HUES64 (cell line): ENCODE measurements at regions not wholly inside any gene's neighbourhood (a gene's known extent, or its start where the extent isn't known, plus 50 kb on each side); places are given as distances from the start of the nearest gene placed in this dataset.

ENCODE experiments used
- H3K27ac ChIP-seq: 2 replicates; pipeline ENCODE4 v1.7.0; 2013; ENCODE audit warnings: low read depth, low read length, inconsistent platforms
- H3K27me3 ChIP-seq: 2 replicates; pipeline ENCODE4 v1.6.1; 2013; ENCODE audit warnings: mild to moderate bottlenecking, low read length; ENCODE audit not compliant: insufficient read depth
- H3K36me3 ChIP-seq: 2 replicates; pipeline ENCODE4 v1.6.1; 2013; ENCODE audit warnings: mild to moderate bottlenecking, low read length; ENCODE audit not compliant: insufficient read depth
- H3K4me1 ChIP-seq: 2 replicates; pipeline ENCODE4 v1.6.1; 2013; ENCODE audit warnings: mild to moderate bottlenecking, low read length, moderate library complexity; ENCODE audit not compliant: insufficient read depth
- H3K4me3 ChIP-seq: 2 replicates; pipeline ENCODE4 v1.5.1; 2013; ENCODE audit warnings: mild to moderate bottlenecking, low read length, moderate library complexity
- H3K9ac ChIP-seq: 2 replicates; pipeline ENCODE4 v1.6.1; 2013; ENCODE audit warnings: mild to moderate bottlenecking, low read depth, low read length
- H3K9me3 ChIP-seq: 2 replicates; pipeline ENCODE4 v1.6.1; 2013; ENCODE audit warnings: low read depth, low read length; ENCODE audit not compliant: insufficient read depth
- WGBS: fragments of 150-250, 120-280 bp; methylation state at CpG from one replicate; pipeline ENCODE4 v1.1.7; 2013; ENCODE audit warnings: missing lambda C conversion rate; 5-methylcytosine and 5-hydroxymethylcytosine counted together

- H3K27me3 ChIP-seq, result 0 out of 2 replicates have a peak, but pooled peaks cover 3% of the 10 kb centered on the region
- H3K9me3 ChIP-seq, result no peaks in the 10 kb centered on the region
- no peak overlapping the region for H3K9ac ChIP-seq
- no peak overlapping the region for H3K4me3 ChIP-seq
- H3K27ac ChIP-seq, result no peak overlapping the region
- WGBS, result 91% methylated on average over 13 of the region's 13 CpGs
- no peaks in the 10 kb centered on the region for H3K36me3 ChIP-seq
- H3K4me1 ChIP-seq, result no peaks in the 10 kb centered on the region
Observed at GRCh38 chr2:120622159-120622869, 113.4 kb upstream of the GLI2 start.

GRCh38 chr2:120622886-120623753 lies 112.5 kb upstream of the GLI2 start:
- Histone ChIP-seq H3K4me3 (no peak overlapping the region), H3K9ac (no peak overlapping the region), H3K4me1 (no peaks in the 10 kb centered on the region), H3K36me3 (no peaks in the 10 kb centered on the region), H3K27me3 (peaks cover 3% of the 10 kb centered on the region; the same call in 1 of the 2 replicates), H3K9me3 (no peaks in the 10 kb centered on the region), H3K27ac (no peak overlapping the region)
- WGBS, result 86% methylated on average over 21 of the region's 21 CpGs

GRCh38 chr2:120624061-120624737 lies 111.5 kb upstream of the GLI2 start:
- H3K9ac ChIP-seq, result no peak overlapping the region
- WGBS, result 76% methylated on average over 6 of the region's 8 CpGs
- H3K27me3 ChIP-seq, result peaks cover 3% of the 10 kb centered on the region; the same call in 1 of the 2 replicates
- H3K36me3 ChIP-seq, result no peaks in the 10 kb centered on the region
- no peak overlapping the region for H3K27ac ChIP-seq
- H3K9me3 ChIP-seq, result no peaks in the 10 kb centered on the region
- H3K4me1 ChIP-seq, result no peaks in the 10 kb centered on the region
- H3K4me3 ChIP-seq, result no peak overlapping the region

- Histone ChIP-seq H3K4me1 (no peaks in the 10 kb centered on the region), H3K9me3 (no peaks in the 10 kb centered on the region), H3K9ac (no peak overlapping the region), H3K4me3 (no peak overlapping the region), H3K27me3 (peaks cover 3% of the 10 kb centered on the region; the same call in 1 of the 2 replicates), H3K36me3 (no peaks in the 10 kb centered on the region), H3K27ac (no peak overlapping the region)
- 89% methylated on average over 15 of the region's 15 CpGs for WGBS
Observed at GRCh38 chr2:120624738-120625446, 110.8 kb upstream of the GLI2 start.

- Histone ChIP-seq H3K9ac (no peak overlapping the region), H3K9me3 (no peaks in the 10 kb centered on the region), H3K27me3 (peaks cover 3% of the 10 kb centered on the region; the same call in 1 of the 2 replicates), H3K4me3 (no peak overlapping the region), H3K4me1 (no peaks in the 10 kb centered on the region), H3K27ac (no peak overlapping the region), H3K36me3 (no peaks in the 10 kb centered on the region)
- 94% methylated on average over 8 of the region's 9 CpGs for WGBS
Observed at GRCh38 chr2:120625865-120626560, 109.7 kb upstream of the GLI2 start.

- WGBS, result 90% methylated on average over 6 of the region's 6 CpGs
- Histone ChIP-seq H3K9ac (no peak overlapping the region), H3K27me3 (peaks cover 3% of the 10 kb centered on the region; the same call in 1 of the 2 replicates), H3K27ac (no peak overlapping the region), H3K4me3 (no peak overlapping the region), H3K4me1 (no peaks in the 10 kb centered on the region), H3K36me3 (no peaks in the 10 kb centered on the region), H3K9me3 (no peaks in the 10 kb centered on the region)
Observed at GRCh38 chr2:120626566-120626965, 109.1 kb upstream of the GLI2 start.

- Histone ChIP-seq H3K4me1 (no peaks in the 10 kb centered on the region), H3K27me3 (peaks cover 3% of the 10 kb centered on the region; the same call in 1 of the 2 replicates), H3K36me3 (no peaks in the 10 kb centered on the region), H3K9me3 (no peaks in the 10 kb centered on the region), H3K9ac (no peak overlapping the region), H3K4me3 (no peak overlapping the region), H3K27ac (no peak overlapping the region)
- 86% methylated on average over 3 of the region's 3 CpGs for WGBS
Observed at GRCh38 chr2:120628248-120628647, 107.4 kb upstream of the GLI2 start.

GRCh38 chr2:120629241-120629895 lies 106.3 kb upstream of the GLI2 start:
- no peak overlapping the region for H3K4me3 ChIP-seq
- WGBS, result 90% methylated on average over 8 of the region's 8 CpGs
- H3K9ac ChIP-seq, result no peak overlapping the region
- H3K27me3 ChIP-seq, result peaks cover 3% of the 10 kb centered on the region; the same call in 1 of the 2 replicates
- no peak overlapping the region for H3K27ac ChIP-seq
- no peaks in the 10 kb centered on the region for H3K4me1 ChIP-seq
- no peaks in the 10 kb centered on the region for H3K36me3 ChIP-seq
- no peaks in the 10 kb centered on the region for H3K9me3 ChIP-seq

GRCh38 chr2:120630031-120630701 lies 105.5 kb upstream of the GLI2 start:
- no peaks in the 10 kb centered on the region for H3K9me3 ChIP-seq
- H3K4me1 ChIP-seq, result no peaks in the 10 kb centered on the region
- H3K9ac ChIP-seq, result no peak overlapping the region
- WGBS, result 89% methylated on average over 10 of the region's 10 CpGs
- no peaks in the 10 kb centered on the region for H3K36me3 ChIP-seq
- H3K27me3 ChIP-seq, result peaks cover 3% of the 10 kb centered on the region; the same call in 1 of the 2 replicates
- no peak overlapping the region for H3K27ac ChIP-seq
- no peak overlapping the region for H3K4me3 ChIP-seq
